HCT116 (cell line): ENCODE measurements at regions not wholly inside any gene's neighbourhood (a gene's known extent, or its start where the extent isn't known, plus 50 kb on each side); places are given as distances from the start of the nearest gene placed in this dataset.

Experiments
- ATAC-seq: fragments of 200-7000 bp; cut with Tn5 transposase; 2 replicates; pipeline ENCODE4 v1.9.1; 2020; ENCODE audit warnings: mild to moderate bottlenecking, moderate library complexity
- BruUV-seq: library from RNA; stranded (reverse); fragments of 400-500 nt; replicated peaks from 2 replicates; lab custom pipeline; 2021; lab: Mats Ljungman, UMichigan
- CTCF ChIA-PET: fragments of 300-600 bp; sonication (Branson Sonifier 250); formaldehyde crosslinking; loops from one replicate; lab custom pipeline; 2021; ENCODE audit warnings: antibody characterized with exemption; lab: Charles Lee
- POLR2A ChIA-PET: fragments of 300-600, 350-600 bp; sonication (Branson Sonifier 250); formaldehyde crosslinking; loops from one replicate; lab custom pipeline; 2021; ENCODE audit warnings: antibody characterized with exemption; lab: Charles Lee
- RAD21 ChIA-PET, 2 experiments: fragments of 300-600 bp; sonication (Branson Sonifier 250); formaldehyde crosslinking; loops; one replicate each; lab custom pipeline; 2023; ENCODE audit warnings: low total read pairs in 2 of 2; ENCODE audit not compliant: uncharacterized antibody in 2 of 2, unreplicated experiment in 2 of 2, low non-redundant PET in 1 of 2; lab: Charles Lee
- DNase-seq: peaks from one replicate; pipeline ENCODE4 v3.0.0-alpha.2; 2010; ENCODE audit warnings: low read depth, low spot score
- H2AFZ ChIP-seq: fragments of 200-600 bp; shearing (Covaris generic), sonication (generic); 2 replicates; pipeline ENCODE4 v1.6.1; 2017; ENCODE audit warnings: low read depth, mixed run types, mixed read lengths, antibody characterized with exemption, low read length; ENCODE audit not compliant: poor library complexity, severe bottlenecking
- H3K27ac ChIP-seq: 2 replicates; pipeline ENCODE4 v1.5.1; 2012; ENCODE audit warnings: low read depth, low read length
- H3K27me3 ChIP-seq: fragments of 200-600 bp; sonication (generic); 2 replicates; pipeline ENCODE4 v1.6.1; 2016; ENCODE audit warnings: mixed run types, low read length, mixed read lengths; ENCODE audit not compliant: insufficient read depth
- H3K36me3 ChIP-seq, 2 experiments: fragments of 200-500 bp in 1 of 2; fragments of 200-600 bp in 1 of 2; sonication (Bioruptor generic) in 1 of 2; sonication (generic) in 1 of 2; 2 replicates each; pipeline versions ENCODE4 v1.5.1 to v1.6.1; 2014 to 2016; ENCODE audit warnings: low read length in 2 of 2, inconsistent platforms in 1 of 2, mixed read lengths in 1 of 2, mixed run types in 1 of 2; ENCODE audit not compliant: insufficient read depth in 2 of 2, control insufficient read depth in 1 of 2
- H3K4me1 ChIP-seq, 2 experiments: fragments of 200-600 bp in 1 of 2; sonication (generic) in 1 of 2; 2 replicates each; pipeline versions ENCODE4 v1.5.1 to v1.6.1; 2012 to 2017; ENCODE audit warnings: low read length in 2 of 2, inconsistent platforms in 1 of 2, mild to moderate bottlenecking in 1 of 2, mixed read lengths in 1 of 2, mixed run types in 1 of 2, moderate library complexity in 1 of 2; ENCODE audit not compliant: insufficient read depth in 2 of 2, control insufficient read depth in 1 of 2
- H3K4me2 ChIP-seq: fragments of 200-600 bp; sonication (generic); 2 replicates; pipeline ENCODE4 v1.6.1; 2017; ENCODE audit warnings: mixed run types, low read length, mixed read lengths
- H3K4me3 ChIP-seq, 2 experiments: fragments of 200-600 bp in 1 of 2; sonication (generic) in 1 of 2; replicated peaks in 1 of 2; 2 replicates each; pipeline ENCODE4 v1.5.1; 2011 to 2016; ENCODE audit warnings: low read length in 2 of 2, control low read depth in 1 of 2, low read depth in 1 of 2, mild to moderate bottlenecking in 1 of 2, mixed read lengths in 1 of 2, mixed run types in 1 of 2
- H3K79me2 ChIP-seq: fragments of 200-600 bp; sonication (generic); 2 replicates; pipeline ENCODE4 v1.6.1; 2017; ENCODE audit warnings: mild to moderate bottlenecking, mixed run types, low read length, moderate library complexity, mixed read lengths; ENCODE audit not compliant: insufficient read depth
- H3K9ac ChIP-seq: fragments of 200-600 bp; sonication (generic); 2 replicates; pipeline ENCODE4 v1.6.1; 2016; ENCODE audit warnings: low read length, mixed read lengths
- H3K9me2 ChIP-seq: fragments of 200-600 bp; sonication (generic), shearing (Covaris generic); 2 replicates; pipeline ENCODE4 v1.6.1; 2017; ENCODE audit warnings: mixed run types, mild to moderate bottlenecking, moderate library complexity; ENCODE audit not compliant: insufficient read depth
- H3K9me3 ChIP-seq, 2 experiments: fragments of 200-500 bp in 1 of 2; fragments of 200-600 bp in 1 of 2; sonication (Bioruptor generic) in 1 of 2; sonication (generic) in 1 of 2; 2 replicates each; pipeline ENCODE4 v1.6.1; 2014 to 2017; ENCODE audit warnings: low read length in 2 of 2, mixed read lengths in 2 of 2, inconsistent platforms in 1 of 2, low read depth in 1 of 2, mild to moderate bottlenecking in 1 of 2, mixed run types in 1 of 2, moderate library complexity in 1 of 2; ENCODE audit not compliant: control insufficient read depth in 1 of 2, insufficient read depth in 1 of 2
- H4K20me1 ChIP-seq: fragments of 200-600 bp; sonication (generic), shearing (Covaris generic); 2 replicates; pipeline ENCODE4 v1.6.1; 2017; ENCODE audit warnings: mixed run types, mild to moderate bottlenecking, moderate library complexity; ENCODE audit not compliant: insufficient read depth
- CEBPB ChIP-seq: IDR thresholded peaks from 2 replicates; pipeline ENCODE4 v1.6.1; 2012; ENCODE audit warnings: low read depth
- EZH2 ChIP-seq: fragments of 200-600 bp; sonication (generic); IDR thresholded peaks from 2 replicates; pipeline ENCODE4 v1.6.1; 2017; ENCODE audit warnings: antibody characterized with exemption, mixed run types
- EZH2phosphoT487 ChIP-seq: fragments of 200-600 bp; IDR thresholded peaks from 2 replicates; pipeline ENCODE4 v1.6.1; 2018; ENCODE audit warnings: antibody characterized with exemption, borderline replicate concordance
- FOSL1 ChIP-seq: IDR thresholded peaks from 2 replicates; pipeline ENCODE4 v1.6.1; 2012; ENCODE audit warnings: low read depth
- POLR2A ChIP-seq: IDR thresholded peaks from 2 replicates; pipeline ENCODE4 v1.7.0; 2011; ENCODE audit warnings: borderline replicate concordance; ENCODE audit not compliant: insufficient read depth, insufficient read length; ENCODE audit errors: extremely low read depth
- POLR2AphosphoS5 ChIP-seq: IDR thresholded peaks from 2 replicates; pipeline ENCODE4 v1.6.1; 2011; ENCODE audit warnings: mild to moderate bottlenecking, low read depth, low read length, moderate library complexity
- RAD21 ChIP-seq: IDR thresholded peaks from 2 replicates; pipeline ENCODE4 v1.6.1; 2012; ENCODE audit warnings: low read depth, mild to moderate bottlenecking
- ZNF274 ChIP-seq: fragments of 200-500 bp; sonication (Bioruptor generic); IDR thresholded peaks from 2 replicates; pipeline ENCODE4 v1.6.1; 2014; ENCODE audit warnings: mild to moderate bottlenecking, low read depth, low read length, inconsistent platforms
- intact Hi-C: fragments of 100-400 bp; cut with micrococcal nuclease; formaldehyde crosslinking; loops from 2 replicates; pipeline ENCODE4 v1.10.0; 2022
- TF ChIP-seq, protein P1 (sequence below): IDR thresholded peaks from 2 replicates; pipeline ENCODE4 v1.6.1; 2012
- TF ChIP-seq, protein P2 (sequence below), 3 experiments: fragments of 200-600 bp in 1 of 3; sonication (generic) in 1 of 3; IDR thresholded peaks in 2 of 3; conservative IDR thresholded peaks in 1 of 3; 2 replicates each; pipeline ENCODE4 v1.5.1; 2012 to 2017; ENCODE audit warnings: low read depth in 2 of 3, low read length in 2 of 3, antibody characterized with exemption in 1 of 3, borderline replicate concordance in 1 of 3, control low read depth in 1 of 3, mild to moderate bottlenecking in 1 of 3, mixed read lengths in 1 of 3, mixed run types in 1 of 3, moderate library complexity in 1 of 3; ENCODE audit not compliant: insufficient read depth in 1 of 3

DNA sequence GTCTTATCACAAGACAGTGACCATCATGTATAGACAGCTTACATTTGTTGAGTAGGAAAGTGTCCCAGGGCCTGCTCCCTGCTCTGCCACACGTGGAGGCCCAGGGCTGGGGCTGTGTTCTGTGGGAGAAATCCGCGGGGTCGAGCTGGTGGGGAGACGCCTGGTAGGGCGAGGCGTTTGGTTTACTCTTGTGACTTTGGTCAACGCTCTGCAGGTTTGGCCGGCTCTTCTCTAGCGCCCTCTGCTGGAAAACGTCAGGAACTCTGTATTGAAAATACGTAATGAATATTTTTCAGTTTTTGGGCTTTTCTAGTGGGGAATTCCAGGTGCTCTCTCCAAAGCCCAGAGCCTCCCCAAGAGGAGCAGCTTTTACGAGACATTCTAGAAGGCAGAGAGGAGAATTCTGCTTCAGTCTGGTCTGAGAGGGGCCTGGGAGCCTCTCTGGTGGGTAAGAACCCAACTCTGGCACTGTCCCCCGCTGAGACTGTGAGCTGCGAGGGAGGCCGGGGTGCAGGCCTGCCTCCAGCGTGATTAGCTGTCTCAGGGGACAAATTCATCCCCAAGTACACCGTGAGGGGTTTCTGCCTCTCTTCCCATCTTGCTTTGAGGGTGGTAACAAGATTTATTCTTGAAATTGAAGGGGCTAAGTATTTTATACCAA lies 112.6 kb upstream of the RALGAPA2 start:
- Histone ChIP-seq H2AFZ (peak overlapping the region; percentile 73), H3K79me2 (no peaks in the 10 kb centered on the region), H4K20me1 (no peaks in the 10 kb centered on the region), H3K9ac (no peak overlapping the region), H3K27me3 (peaks cover 10% of the 10 kb centered on the region; the same call in 1 of the 2 replicates), H3K4me1 (0 out of 4 replicates have a peak, but pooled peaks cover 0 to 5% of the 10 kb centered on the region in 2 experiments), H3K4me2 (peak overlapping the region; percentile 47), H3K4me3 (no peak overlapping the region), H3K27ac (no peak overlapping the region), H3K36me3 (no peaks in the 10 kb centered on the region), H3K9me2 (no peaks in the 10 kb centered on the region), H3K9me3 (no peaks in the 10 kb centered on the region)
- intact Hi-C loops = loop anchor here (1.0 to 10.0 kb wide), 4 partner anchors 161 to 743 kb away; no protein-coding TSS in a partner anchor
- DNase-seq (no peak), ATAC-seq (peak; percentile 80)
- TF ChIP-seq, protein P1, sequence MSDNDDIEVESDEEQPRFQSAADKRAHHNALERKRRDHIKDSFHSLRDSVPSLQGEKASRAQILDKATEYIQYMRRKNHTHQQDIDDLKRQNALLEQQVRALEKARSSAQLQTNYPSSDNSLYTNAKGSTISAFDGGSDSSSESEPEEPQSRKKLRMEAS = no peak
- TF ChIP-seq FOSL1 (no peak), ZNF274 (no peak), EZH2phosphoT487 (no peak), RAD21 (peak; percentile 65), EZH2 (no peak), POLR2AphosphoS5 (no peak), POLR2A (no peak), CEBPB (no peak)
- TF ChIP-seq, protein P2, sequence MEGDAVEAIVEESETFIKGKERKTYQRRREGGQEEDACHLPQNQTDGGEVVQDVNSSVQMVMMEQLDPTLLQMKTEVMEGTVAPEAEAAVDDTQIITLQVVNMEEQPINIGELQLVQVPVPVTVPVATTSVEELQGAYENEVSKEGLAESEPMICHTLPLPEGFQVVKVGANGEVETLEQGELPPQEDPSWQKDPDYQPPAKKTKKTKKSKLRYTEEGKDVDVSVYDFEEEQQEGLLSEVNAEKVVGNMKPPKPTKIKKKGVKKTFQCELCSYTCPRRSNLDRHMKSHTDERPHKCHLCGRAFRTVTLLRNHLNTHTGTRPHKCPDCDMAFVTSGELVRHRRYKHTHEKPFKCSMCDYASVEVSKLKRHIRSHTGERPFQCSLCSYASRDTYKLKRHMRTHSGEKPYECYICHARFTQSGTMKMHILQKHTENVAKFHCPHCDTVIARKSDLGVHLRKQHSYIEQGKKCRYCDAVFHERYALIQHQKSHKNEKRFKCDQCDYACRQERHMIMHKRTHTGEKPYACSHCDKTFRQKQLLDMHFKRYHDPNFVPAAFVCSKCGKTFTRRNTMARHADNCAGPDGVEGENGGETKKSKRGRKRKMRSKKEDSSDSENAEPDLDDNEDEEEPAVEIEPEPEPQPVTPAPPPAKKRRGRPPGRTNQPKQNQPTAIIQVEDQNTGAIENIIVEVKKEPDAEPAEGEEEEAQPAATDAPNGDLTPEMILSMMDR (IDR thresholded peaks at IDR 0.05 in 2 of 3, conservative IDR thresholded peaks at IDR 0.05 in 1 of 3; ENCODE audit: borderline replicate concordance in 1 of 3, insufficient read depth in 1 of 3, low read depth in 2 of 3, low read length in 2 of 3) = peak; percentile 59 to 83 (median 78); a peak in 5 of 6 replicates
- ChIA-PET POLR2A (no interaction called here), CTCF (interaction anchor here (0.9 to 1.8 kb wide), 7 partner anchors 12 to 695 kb away, joined by 3 to 10 read pairs (median 4); partner anchors contain the start of gene RALGAPA2), RAD21 (no interaction called here)
- no TSS peak for BruUV-seq
